ENCODE measurements at regions not wholly inside any gene's neighbourhood (a gene's known extent, or its start where the extent isn't known, plus 50 kb on each side); places are given as distances from the start of the nearest gene placed in this dataset.

DNA sequence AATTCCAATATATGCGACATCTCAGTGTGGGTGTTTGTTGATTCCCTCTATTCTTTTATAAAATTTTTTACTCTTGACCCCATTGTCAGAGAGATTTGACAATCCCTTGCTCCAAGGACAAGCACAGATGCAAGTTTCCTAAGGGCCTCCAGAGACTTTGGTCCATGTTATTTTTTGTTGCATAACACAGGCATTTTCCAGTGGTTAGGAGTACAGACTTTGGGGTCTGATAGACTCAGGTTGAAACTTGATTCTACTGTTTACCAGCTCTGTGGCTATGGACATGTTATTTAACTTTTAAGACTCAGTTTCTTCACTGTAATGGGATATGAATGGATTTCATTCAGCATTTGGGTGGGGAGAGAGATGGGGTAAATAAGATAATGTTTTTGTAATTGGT lies 361.3 kb downstream of the ENC1 start:
- no peak for DNase-seq

DNA sequence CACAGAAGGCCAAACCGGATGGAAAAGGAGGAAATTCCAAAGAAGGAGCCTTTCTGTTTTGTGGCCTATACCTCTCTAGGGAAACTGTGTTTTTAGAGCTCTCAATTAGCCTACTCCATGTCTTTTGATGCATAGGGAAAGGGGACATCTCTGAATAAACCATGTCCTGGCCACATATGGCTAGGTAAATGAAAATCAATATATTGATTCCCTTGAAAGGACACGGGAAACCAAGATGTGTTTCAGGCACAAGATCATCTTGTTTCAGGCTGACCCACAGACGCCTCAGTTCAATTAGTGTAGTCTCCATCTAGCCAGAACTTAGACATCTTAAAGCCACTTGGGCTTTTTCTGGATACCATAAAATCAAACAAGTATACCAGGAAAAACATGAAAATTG lies 363.1 kb downstream of the ENC1 start:
- DNase-seq = no peak

DNA sequence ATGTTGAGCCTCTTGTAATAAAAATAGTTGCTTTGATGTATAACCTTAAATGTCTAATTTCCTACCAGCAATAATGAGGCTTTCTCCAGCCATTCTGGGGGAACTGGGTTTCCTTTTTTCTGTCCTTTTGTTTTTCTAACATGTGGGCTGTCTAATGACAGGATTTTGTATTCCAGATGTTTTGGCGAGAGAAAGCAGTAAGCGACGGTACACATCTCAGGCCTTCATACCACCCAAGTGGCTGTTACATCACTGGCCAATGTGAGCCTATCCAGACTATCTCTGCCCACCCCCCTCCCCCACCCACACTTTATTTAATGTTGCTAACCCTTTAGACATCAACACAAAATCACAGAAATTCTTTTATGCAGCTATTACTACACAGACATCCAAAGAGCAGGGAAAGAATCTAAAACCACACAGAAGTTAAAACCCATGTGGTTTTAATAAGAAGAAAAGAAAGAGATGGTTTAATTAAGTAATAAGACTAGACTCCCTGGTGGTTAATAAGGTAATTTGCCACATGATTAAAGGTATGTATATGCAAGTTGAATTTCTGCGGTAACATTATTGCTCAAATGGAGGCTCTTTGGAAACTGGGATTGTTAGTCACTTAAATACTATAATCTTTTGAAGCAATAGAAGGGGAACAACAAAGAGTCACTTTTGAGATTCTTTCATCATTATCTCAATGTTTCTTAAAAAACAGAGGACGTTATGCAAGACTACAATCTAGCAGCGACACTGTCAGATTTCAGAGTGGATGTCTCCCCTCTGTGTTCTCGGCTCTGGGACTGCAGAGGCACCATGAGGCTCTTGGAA lies 365.1 kb downstream of the ENC1 start:
- DNase-seq = no peak

- no peak for DNase-seq
Measured at GRCh38 chr5:74274326-74274725, 366.2 kb downstream of the ENC1 start.

DNA sequence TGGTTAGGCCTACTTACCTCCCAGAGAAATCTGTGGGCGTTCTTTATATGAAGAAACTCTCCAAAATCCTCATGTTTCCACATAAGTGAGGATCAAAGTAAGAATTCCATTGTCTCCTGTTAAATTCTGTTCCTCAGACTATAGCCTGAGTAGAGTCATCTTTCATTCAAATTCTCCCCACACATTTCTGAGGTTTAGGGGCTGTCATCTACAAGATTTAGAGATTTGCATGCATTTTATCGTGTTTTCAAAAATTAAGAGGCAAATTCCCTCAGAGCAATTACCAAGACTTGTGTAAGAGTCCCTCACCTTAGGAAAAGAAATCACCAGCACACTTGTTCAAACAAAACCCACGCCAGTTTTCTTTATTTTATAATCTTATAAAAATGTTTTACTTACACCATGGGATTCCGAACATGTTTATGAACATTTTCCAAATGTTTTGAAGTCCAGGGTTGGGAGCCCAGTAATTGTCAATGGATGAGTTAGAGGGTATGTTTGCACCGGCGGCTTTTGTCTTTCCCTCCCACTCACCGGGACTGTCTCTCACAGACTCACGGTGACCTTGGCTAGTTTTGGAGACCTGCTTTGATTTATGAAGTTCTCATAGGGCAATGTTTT lies 367.6 kb downstream of the ENC1 start:
- DNase-seq = no peak

GRCh38 chr5:74272024-74272775 lies 368.3 kb downstream of the ENC1 start:
- no peak for DNase-seq

GRCh38 chr5:74268297-74268696 lies 372.2 kb downstream of the ENC1 start:
- DNase-seq = no peak

DNA sequence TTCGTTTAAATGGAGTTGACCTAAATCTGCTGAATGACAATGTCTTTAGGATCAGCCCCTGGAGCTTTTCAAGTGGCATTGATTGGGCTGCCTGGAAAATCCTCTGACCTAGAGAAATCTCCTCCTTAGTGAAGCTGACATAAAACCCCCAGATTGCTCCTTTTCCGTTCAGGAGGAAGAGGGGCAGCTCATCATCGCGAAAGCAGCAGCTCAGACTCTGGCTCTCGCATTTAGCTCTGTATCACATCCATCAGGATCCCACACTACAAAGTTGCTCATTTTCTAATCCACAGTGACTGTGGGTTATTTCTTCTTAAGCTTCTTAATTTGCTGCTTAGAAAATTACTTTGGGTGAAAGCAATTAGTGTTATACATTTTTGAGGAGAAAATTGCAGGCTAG lies 373.7 kb downstream of the ENC1 start:
- no peak for DNase-seq

DNA sequence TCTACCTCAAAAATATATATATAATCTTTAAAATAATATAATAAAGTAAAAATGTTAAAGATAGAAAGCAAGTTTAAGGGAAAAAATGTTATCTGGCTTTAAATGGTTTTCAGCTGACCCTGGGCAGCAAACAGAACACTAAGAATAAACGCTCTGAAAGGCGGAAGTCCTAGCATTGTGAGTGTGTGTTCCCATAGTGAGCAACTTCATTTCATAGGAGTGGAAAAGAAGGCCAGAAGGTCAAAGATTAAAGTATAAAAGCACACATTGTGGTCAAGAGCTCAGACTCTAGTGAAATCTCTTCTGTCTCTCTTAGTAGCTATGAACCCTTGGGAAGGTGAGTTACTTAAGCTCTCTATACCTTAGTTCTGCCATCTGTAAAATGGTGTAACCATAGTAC lies 374.4 kb downstream of the ENC1 start:
- no peak for DNase-seq

DNA sequence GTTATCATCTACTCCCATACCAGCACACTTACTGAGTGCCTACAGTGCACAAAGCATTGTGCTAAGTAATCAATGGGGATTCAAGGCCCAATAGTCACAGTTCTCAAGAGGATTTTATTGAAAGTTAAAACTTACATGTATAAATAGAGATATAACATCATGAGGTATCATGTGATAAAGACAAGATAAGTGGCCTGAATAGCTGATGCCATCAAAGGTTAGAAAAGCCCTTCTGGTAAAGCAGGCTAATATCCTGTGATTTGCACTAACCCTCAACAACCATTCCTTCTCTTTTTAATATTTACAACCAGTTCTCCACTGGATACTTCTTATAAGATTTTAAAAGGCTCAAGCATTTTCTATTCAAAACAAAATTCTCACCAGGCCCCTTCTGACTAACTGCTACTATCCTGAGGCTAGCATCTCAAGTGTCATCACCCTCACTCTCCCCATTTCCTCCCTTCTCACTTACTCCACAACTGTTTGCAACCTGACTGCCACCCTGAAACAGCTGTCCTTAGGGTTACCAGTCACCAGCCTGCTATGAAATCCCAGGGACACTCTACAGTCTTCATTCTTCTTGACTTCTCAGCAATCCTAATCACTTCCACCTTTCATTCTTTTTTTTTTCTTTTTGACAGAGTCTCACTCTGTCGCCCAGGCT lies 377.9 kb downstream of the ENC1 start:
- no peak for DNase-seq

DNA sequence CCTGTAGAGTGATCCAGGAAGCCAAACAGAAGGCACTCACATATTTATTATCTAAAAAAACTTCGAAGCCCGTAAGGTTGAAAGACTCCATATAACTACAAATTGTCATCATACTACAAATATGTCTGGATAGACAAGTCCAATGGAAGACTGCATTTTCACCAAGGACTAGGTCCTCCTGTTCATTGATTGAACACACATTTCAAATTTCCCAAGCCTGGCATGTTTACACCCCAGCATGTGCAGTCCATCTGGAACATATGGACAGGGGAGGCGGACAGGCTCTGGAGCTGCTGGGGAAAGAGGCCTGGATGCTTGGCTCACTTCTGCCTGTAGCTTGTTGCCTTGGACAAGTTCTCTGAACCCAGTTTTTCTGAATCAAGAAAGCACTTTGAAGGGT lies 378.7 kb downstream of the ENC1 start:
- no peak for DNase-seq

DNA sequence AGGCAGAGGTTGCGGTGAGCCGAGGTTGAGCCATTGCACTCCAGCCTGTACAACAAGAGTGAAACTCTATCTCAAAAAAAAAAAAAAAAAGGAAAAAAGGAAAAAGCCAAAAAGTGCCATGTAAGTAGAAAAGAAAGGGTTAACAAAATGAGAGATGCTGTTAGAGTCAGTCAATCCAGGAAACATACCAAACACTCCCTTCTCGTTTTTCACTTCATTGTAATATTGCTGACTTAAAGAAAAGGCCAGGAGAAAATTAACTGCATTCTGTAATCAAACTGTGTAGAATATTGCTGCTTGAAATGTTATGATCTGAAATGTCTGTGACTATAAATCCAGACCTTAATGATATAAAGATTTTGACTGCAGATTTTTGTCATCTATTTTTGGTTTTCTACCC lies 379.1 kb downstream of the ENC1 start:
- DNase-seq = no peak

- DNase-seq = no peak
Measured at GRCh38 chr5:74259572-74259971, 381.0 kb downstream of the ENC1 start.

GRCh38 chr5:74258314-74258665 lies 382.2 kb downstream of the ENC1 start:
- no peak for DNase-seq

DNA sequence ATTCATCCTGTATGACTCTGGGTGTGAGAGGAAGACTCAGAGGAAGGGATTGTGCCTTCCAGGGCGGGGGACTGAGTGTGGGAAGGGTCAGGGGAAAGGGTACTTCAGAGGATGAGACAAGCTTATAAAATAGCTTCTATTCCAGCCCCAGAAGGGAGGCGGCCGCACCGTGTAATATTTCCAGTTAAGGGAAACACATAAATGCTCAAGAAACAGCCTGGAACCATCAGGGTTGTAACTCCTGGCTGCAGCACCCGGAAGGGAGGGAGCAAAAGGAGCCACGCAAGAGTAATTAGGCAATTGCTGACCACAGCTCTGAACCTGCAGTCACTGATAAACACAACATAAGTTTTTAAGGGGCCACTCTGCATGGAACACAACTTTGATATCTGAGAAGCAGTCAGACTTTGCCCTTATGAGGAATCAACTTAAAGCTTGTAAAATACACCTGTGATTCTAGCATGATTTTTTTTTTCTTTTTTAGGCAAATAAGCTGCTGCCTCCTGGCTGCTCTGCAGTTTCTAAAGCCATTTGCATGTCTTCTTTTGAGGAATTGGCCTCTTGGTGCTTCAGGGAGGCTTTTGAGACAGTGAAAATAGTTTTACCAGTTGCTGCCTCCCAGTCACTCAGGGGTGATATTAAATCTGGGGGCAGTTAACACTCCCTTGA lies 382.7 kb downstream of the ENC1 start:
- no peak for DNase-seq

GRCh38 chr5:74257060-74257527 lies 383.4 kb downstream of the ENC1 start:
- DNase-seq = no peak

DNA sequence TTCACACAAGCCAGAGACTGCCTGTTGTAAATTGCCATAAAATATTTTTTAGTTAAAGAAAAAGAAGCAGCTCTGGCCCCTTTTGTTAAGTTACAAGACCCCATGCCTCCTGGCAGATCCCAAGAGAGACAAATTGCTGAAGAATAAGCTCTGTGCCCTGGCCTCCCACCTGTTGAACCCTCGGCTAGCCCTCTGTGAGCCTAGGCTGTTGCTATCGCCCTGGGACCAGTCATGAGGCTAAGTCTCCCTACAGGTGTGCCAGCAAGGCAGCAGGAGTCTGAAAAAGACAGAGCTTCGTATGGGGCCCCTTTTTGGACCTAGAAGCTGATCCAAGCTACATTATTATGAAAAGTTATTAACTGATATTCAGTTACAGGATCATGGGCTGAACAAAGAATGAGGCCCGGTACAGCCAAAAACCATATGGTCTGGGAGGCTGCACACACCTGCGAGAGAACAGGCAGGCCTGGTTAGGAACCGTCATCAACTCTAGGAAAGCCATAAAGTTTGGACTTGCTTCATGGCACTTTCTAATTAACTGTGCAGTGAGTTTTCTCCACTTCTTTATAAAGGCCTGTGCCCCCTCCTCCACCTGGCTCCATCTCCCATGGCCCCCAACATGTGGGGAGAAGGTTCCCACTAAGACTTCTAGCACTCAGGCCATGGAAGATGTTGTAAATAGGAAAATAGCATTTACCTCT lies 384.7 kb downstream of the ENC1 start:
- DNase-seq = no peak

DNA sequence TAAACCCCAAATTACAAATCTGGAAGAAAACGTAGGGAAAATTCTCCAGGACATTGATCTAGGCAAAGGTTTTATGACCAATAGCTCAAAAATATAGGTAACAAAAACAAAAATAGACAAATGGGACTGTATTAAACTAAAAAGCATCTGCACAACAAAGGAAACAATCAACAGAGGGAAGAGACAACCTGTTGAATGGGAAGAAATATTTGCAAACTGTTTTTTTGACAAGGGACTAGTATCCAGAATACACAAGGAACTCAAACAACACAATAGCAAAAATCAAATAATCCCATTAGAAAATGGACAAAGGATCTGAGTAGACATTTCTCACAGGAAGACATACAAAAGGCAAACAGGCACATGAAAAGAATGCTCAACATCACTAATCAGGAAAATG lies 386.3 kb downstream of the ENC1 start:
- DNase-seq = peak in 1 of 2 experiments; percentile 11

DNA sequence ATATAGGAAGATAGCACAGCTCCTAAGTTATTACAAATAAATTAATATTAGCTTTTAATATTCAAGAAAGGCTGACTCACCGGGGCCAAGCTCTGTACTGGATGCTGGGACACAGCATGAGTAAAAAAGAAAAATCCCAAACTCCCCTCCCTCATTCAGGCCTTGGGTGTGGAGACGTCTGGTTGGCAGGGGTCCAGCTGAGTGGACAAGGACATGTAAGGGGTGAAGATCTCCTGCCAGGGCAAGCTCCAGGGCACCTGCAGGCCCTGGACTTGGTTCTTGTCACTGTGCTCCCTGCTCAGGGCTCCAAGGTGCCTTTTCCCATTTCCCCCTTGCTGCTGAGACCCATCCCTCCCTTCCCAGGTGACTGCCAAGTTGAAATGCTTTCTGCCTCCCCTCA lies 388.5 kb downstream of the ENC1 start:
- no peak for DNase-seq

GRCh38 chr5:74251141-74252035 lies 389.1 kb downstream of the ENC1 start:
- peak in 1 of 2 experiments; percentile 25 for DNase-seq

Measured in NCI-H2081 (cell line).